ENCODE measurements at regions not wholly inside any gene's neighbourhood (a gene's known extent, or its start where the extent isn't known, plus 50 kb on each side); places are given as distances from the start of the nearest gene placed in this dataset.

DNA sequence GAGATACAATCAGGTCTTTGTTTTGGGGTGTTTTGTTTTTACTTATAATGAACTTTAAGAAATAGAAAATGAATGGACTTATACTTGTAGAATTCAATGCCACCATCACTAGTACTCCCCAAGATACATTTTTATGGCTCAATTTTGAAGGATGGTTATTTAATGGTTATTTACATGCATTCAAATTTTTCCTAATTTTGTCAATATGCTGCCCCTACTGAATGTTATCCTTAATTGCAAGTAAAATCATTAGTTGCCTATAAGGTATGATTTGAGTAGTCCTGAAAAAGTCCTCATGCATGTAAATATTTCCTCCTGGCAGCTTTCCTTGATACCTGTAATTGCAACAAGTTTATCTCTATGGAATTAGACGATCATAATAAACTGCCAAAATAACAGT lies 391.2 kb downstream of the BCAT1 start:
- TF ChIP-seq POLR2A (IDR thresholded peaks at IDR 0.05), result no peak
- TF ChIP-seq, protein P1, sequence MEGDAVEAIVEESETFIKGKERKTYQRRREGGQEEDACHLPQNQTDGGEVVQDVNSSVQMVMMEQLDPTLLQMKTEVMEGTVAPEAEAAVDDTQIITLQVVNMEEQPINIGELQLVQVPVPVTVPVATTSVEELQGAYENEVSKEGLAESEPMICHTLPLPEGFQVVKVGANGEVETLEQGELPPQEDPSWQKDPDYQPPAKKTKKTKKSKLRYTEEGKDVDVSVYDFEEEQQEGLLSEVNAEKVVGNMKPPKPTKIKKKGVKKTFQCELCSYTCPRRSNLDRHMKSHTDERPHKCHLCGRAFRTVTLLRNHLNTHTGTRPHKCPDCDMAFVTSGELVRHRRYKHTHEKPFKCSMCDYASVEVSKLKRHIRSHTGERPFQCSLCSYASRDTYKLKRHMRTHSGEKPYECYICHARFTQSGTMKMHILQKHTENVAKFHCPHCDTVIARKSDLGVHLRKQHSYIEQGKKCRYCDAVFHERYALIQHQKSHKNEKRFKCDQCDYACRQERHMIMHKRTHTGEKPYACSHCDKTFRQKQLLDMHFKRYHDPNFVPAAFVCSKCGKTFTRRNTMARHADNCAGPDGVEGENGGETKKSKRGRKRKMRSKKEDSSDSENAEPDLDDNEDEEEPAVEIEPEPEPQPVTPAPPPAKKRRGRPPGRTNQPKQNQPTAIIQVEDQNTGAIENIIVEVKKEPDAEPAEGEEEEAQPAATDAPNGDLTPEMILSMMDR (IDR thresholded peaks at IDR 0.05 in 8 of 11, conservative IDR thresholded peaks at IDR 0.05 in 3 of 11), result no peak

Measured in spleen (tissue), 7 donors.